ENCODE measurements at regions not wholly inside any gene's neighbourhood (a gene's known extent, or its start where the extent isn't known, plus 50 kb on each side); places are given as distances from the start of the nearest gene placed in this dataset.

GRCh38 chr15:101590785-101591184, 61.4 kb downstream of the TM2D3 start:
- DNase-seq (ENCODE audit: low read depth): no peak
- no peak overlapping the region for H3K4me3 ChIP-seq (ENCODE audit: low read depth, low read length)
- no peak for TF ChIP-seq CTCF (IDR thresholded peaks at IDR 0.05; ENCODE audit: low read depth, low read length, missing control alignments)
- in situ Hi-C loops (cut with HindIII; ENCODE audit: low sequenced_read_pairs): no loop called here

- no peak overlapping the region for H3K4me3 ChIP-seq (ENCODE audit: low read depth, low read length)
- in situ Hi-C loops (cut with HindIII; ENCODE audit: low sequenced_read_pairs): no loop called here
- DNase-seq (ENCODE audit: low read depth): no peak
- no peak for TF ChIP-seq CTCF (IDR thresholded peaks at IDR 0.05; ENCODE audit: low read depth, low read length, missing control alignments)
Observed at GRCh38 chr15:101583284-101583683, 68.9 kb downstream of the TM2D3 start.

GRCh38 chr15:101580431-101580830, 71.8 kb downstream of the TM2D3 start:
- no peak overlapping the region for H3K4me3 ChIP-seq (ENCODE audit: low read depth, low read length)
- TF ChIP-seq CTCF (IDR thresholded peaks at IDR 0.05; ENCODE audit: low read depth, low read length, missing control alignments): no peak
- no peak for DNase-seq (ENCODE audit: low read depth)
- in situ Hi-C loops (cut with HindIII; ENCODE audit: low sequenced_read_pairs): no loop called here

GRCh38 chr15:101579631-101580163, 72.5 kb downstream of the TM2D3 start:
- TF ChIP-seq CTCF (IDR thresholded peaks at IDR 0.05; ENCODE audit: low read depth, low read length, missing control alignments): no peak
- DNase-seq (ENCODE audit: low read depth): no peak
- in situ Hi-C loops (cut with HindIII; ENCODE audit: low sequenced_read_pairs): no loop called here
- no peak overlapping the region for H3K4me3 ChIP-seq (ENCODE audit: low read depth, low read length)

- DNase-seq (ENCODE audit: low read depth): no peak
- TF ChIP-seq CTCF (IDR thresholded peaks at IDR 0.05; ENCODE audit: low read depth, low read length, missing control alignments): no peak
Observed at GRCh38 chr15:101578443-101578894, 73.7 kb downstream of the TM2D3 start.

GRCh38 chr15:101573951-101574350, 78.2 kb downstream of the TM2D3 start:
- TF ChIP-seq CTCF (IDR thresholded peaks at IDR 0.05; ENCODE audit: low read depth, low read length, missing control alignments): no peak
- in situ Hi-C loops (cut with HindIII; ENCODE audit: low sequenced_read_pairs): no loop called here
- H3K4me3 ChIP-seq (ENCODE audit: low read depth, low read length): no peak overlapping the region
- no peak for DNase-seq (ENCODE audit: low read depth)

More at GRCh38 chr15:101578443-101578894, 73.7 kb downstream of the TM2D3 start:
- in situ Hi-C loops (cut with HindIII; ENCODE audit: low sequenced_read_pairs): no loop called here
- H3K4me3 ChIP-seq (ENCODE audit: low read depth, low read length): no peak overlapping the region
